Gastroesophageal sphincter (tissue), 4 donors: ENCODE measurements at regions not wholly inside any gene's neighbourhood (a gene's known extent, or its start where the extent isn't known, plus 50 kb on each side); places are given as distances from the start of the nearest gene placed in this dataset.

Experiments
- ATAC-seq: fragments of 150-250 bp; one replicate; pipeline ENCODE4 v1.9.1; 2016; ENCODE audit warnings: mild to moderate bottlenecking, moderate library complexity
- H3K27ac ChIP-seq, 4 donors: fragments of 200-600 bp; sonication (generic) in 3 of 4; 1 replicate in 3 of 4; 2 replicates in 1 of 4; pipeline ENCODE4 v1.5.1; 2016 to 2019
- H3K27me3 ChIP-seq: fragments of 200-600 bp; sonication (generic); one replicate; pipeline ENCODE4 v1.5.1; 2019
- H3K36me3 ChIP-seq, 2 donors: fragments of 200-600 bp; sonication (generic); one replicate each; pipeline ENCODE4 v1.5.1; 2019; ENCODE audit warnings: control low read depth in 1 of 2
- H3K4me1 ChIP-seq, 3 donors: fragments of 200-600 bp; sonication (generic); 1 replicate in 2 of 3; 2 replicates in 1 of 3; pipeline ENCODE4 v1.5.1; 2016 to 2019; ENCODE audit warnings: control low read depth in 2 of 3
- H3K4me3 ChIP-seq, 2 donors: fragments of 200-600 bp; sonication (generic); one replicate each; pipeline ENCODE4 v1.5.1; 2019; ENCODE audit warnings: mild to moderate bottlenecking in 1 of 2, moderate library complexity in 1 of 2
- H3K9me3 ChIP-seq, 3 donors: fragments of 200-600 bp; sonication (generic); one replicate each; pipeline ENCODE4 v1.5.1; 2017 to 2019; ENCODE audit warnings: control low read depth in 2 of 3
- CTCF ChIP-seq, 4 experiments: fragments of 200-600 bp in 2 of 4; fragments of 450-650 bp in 2 of 4; sonication (generic) in 1 of 4; IDR thresholded peaks; one replicate each; pipeline ENCODE4 v1.5.1; 2017 to 2019; ENCODE audit warnings: antibody characterized with exemption in 4 of 4, mild to moderate bottlenecking in 2 of 4, moderate library complexity in 2 of 4
- EP300 ChIP-seq: sonication (generic); formaldehyde crosslinking; IDR thresholded peaks from one replicate; pipeline ENCODE4 v1.6.1; 2017; ENCODE audit warnings: antibody characterized with exemption, mild to moderate bottlenecking
- POLR2A ChIP-seq, 2 donors: fragments of 450-650 bp; IDR thresholded peaks; one replicate each; pipeline ENCODE4 v1.6.1; 2017; ENCODE audit warnings: antibody characterized with exemption in 2 of 2, mild to moderate bottlenecking in 2 of 2, moderate library complexity in 1 of 2
- POLR2AphosphoS5 ChIP-seq: sonication (generic); formaldehyde crosslinking; IDR thresholded peaks from one replicate; pipeline ENCODE4 v1.6.1; 2017; ENCODE audit warnings: antibody characterized with exemption
- WGBS, 2 donors: methylation state at CpG; one replicate each; pipeline ENCODE4 v1.1.5; 2018; ENCODE audit warnings: low coverage in 1 of 2; 5-methylcytosine and 5-hydroxymethylcytosine counted together

GRCh38 chr6:166774292-166774691 lies 147.2 kb upstream of the RPS6KA2 start:
- WGBS, 2 donors, result 73 to 100% methylated on average over 1 to 6 of the region's 8 CpGs
- no peak for ATAC-seq
- Histone ChIP-seq H3K4me1 (peaks cover 0 to 9% (median 0%) of the 10 kb centered on the region in 3 donors), H3K9me3 (no peaks in the 10 kb centered on the region), H3K36me3 (no peaks in the 10 kb centered on the region), H3K27ac (no peak overlapping the region), H3K4me3 (no peak overlapping the region), H3K27me3 (no peaks in the 10 kb centered on the region)
- no peak for TF ChIP-seq POLR2AphosphoS5
- TF ChIP-seq CTCF (IDR thresholded peaks at IDR 0.05), result no peak

GRCh38 chr6:166772518-166772917 lies 145.5 kb upstream of the RPS6KA2 start:
- H3K27me3 ChIP-seq, result no peaks in the 10 kb centered on the region
- H3K36me3 ChIP-seq, result no peaks in the 10 kb centered on the region
- H3K9me3 ChIP-seq, result no peaks in the 10 kb centered on the region
- 78 to 100% methylated on average over 1 to 8 of the region's 8 CpGs for whole genome bisulfite sequencing, 2 donors
- no peak for TF ChIP-seq POLR2AphosphoS5
- no peak for TF ChIP-seq CTCF (IDR thresholded peaks at IDR 0.05)
- TF ChIP-seq POLR2A (IDR thresholded peaks at IDR 0.05), result no peak
- no peak for TF ChIP-seq EP300
- no peak overlapping the region for H3K27ac ChIP-seq
- no peak for ATAC-seq
- peaks cover 0 to 9% (median 0%) of the 10 kb centered on the region in 3 donors for H3K4me1 ChIP-seq
- no peak overlapping the region for H3K4me3 ChIP-seq

GRCh38 chr6:166771701-166772100 lies 144.7 kb upstream of the RPS6KA2 start:
- Histone ChIP-seq H3K27me3 (no peaks in the 10 kb centered on the region), H3K27ac (no peak overlapping the region), H3K36me3 (no peaks in the 10 kb centered on the region), H3K4me1 (peaks cover 0 to 9% (median 0%) of the 10 kb centered on the region in 3 donors), H3K4me3 (no peak overlapping the region), H3K9me3 (no peaks in the 10 kb centered on the region)
- TF ChIP-seq CTCF (IDR thresholded peaks at IDR 0.05), result no peak
- TF ChIP-seq POLR2A (IDR thresholded peaks at IDR 0.05), result no peak
- TF ChIP-seq EP300, result no peak
- no peak for TF ChIP-seq POLR2AphosphoS5
- ATAC-seq, result no peak
- WGBS, 2 donors, result 84 to 100% methylated on average over 1 to 6 of the region's 13 CpGs

- TF ChIP-seq CTCF (IDR thresholded peaks at IDR 0.05) (no peak), EP300 (no peak), POLR2AphosphoS5 (no peak), POLR2A (IDR thresholded peaks at IDR 0.05) (no peak)
- Histone ChIP-seq H3K9me3 (no peaks in the 10 kb centered on the region), H3K36me3 (no peaks in the 10 kb centered on the region), H3K4me1 (peaks cover 0 to 7% (median 0%) of the 10 kb centered on the region in 3 donors), H3K4me3 (no peak overlapping the region), H3K27ac (no peak overlapping the region), H3K27me3 (no peaks in the 10 kb centered on the region)
- 77 to 84% methylated on average over 14 to 19 of the region's 19 CpGs for WGBS, 2 donors
- no peak for ATAC-seq
Measured at GRCh38 chr6:166770216-166771116, 143.4 kb upstream of the RPS6KA2 start.

GRCh38 chr6:166769648-166770047 lies 142.6 kb upstream of the RPS6KA2 start:
- H3K4me3 ChIP-seq, result no peak overlapping the region
- WGBS, 2 donors, result 94 to 100% methylated on average over 2 to 7 of the region's 7 CpGs
- ATAC-seq, result no peak

More at GRCh38 chr6:166769648-166770047, 142.6 kb upstream of the RPS6KA2 start:
- H3K4me1 ChIP-seq, result no peaks in the 10 kb centered on the region
- TF ChIP-seq POLR2AphosphoS5, result no peak
- no peak for TF ChIP-seq EP300
- TF ChIP-seq CTCF (IDR thresholded peaks at IDR 0.05), result no peak
- no peak for TF ChIP-seq POLR2A (IDR thresholded peaks at IDR 0.05)
- no peaks in the 10 kb centered on the region for H3K9me3 ChIP-seq
- H3K36me3 ChIP-seq, result peaks cover 0 to 6% of the 10 kb centered on the region in 2 donors
- no peaks in the 10 kb centered on the region for H3K27me3 ChIP-seq
- H3K27ac ChIP-seq, result no peak overlapping the region
